ENCODE measurements at regions not wholly inside any gene's neighbourhood (a gene's known extent, or its start where the extent isn't known, plus 50 kb on each side); places are given as distances from the start of the nearest gene placed in this dataset.

- H3K4ac ChIP-seq (ENCODE audit: low read depth, low read length) = no peak overlapping the region
- H2BK15ac ChIP-seq (ENCODE audit: low read depth, low read length) = no peak overlapping the region
- peaks cover 0 to 5% of the 10 kb centered on the region in 2 experiments; a peak in 2 of 5 replicates for H3K9me3 Mint-ChIP-seq
- H3K9ac ChIP-seq (ENCODE audit: extremely low read depth, insufficient read length, low read length) = no peak overlapping the region
- no peak overlapping the region for H4K91ac ChIP-seq (ENCODE audit: insufficient read length, low read depth, low read length)
- H2AFZ ChIP-seq (ENCODE audit: low read length) = no peak overlapping the region
- no peak overlapping the region for H3K27ac ChIP-seq (ENCODE audit: insufficient read length, low read depth, low read length)
- H3K23ac ChIP-seq (ENCODE audit: insufficient read length, low read depth, low read length) = no peak overlapping the region
- H4K20me1 ChIP-seq (ENCODE audit: control insufficient read depth, insufficient read depth, insufficient read length) = no peaks in the 10 kb centered on the region
- no peak overlapping the region for H3K56ac ChIP-seq (ENCODE audit: insufficient read length, low read depth, low read length)
- H2BK12ac ChIP-seq (ENCODE audit: insufficient read length, low read depth, low read length) = no peak overlapping the region
- H3K36me3 Mint-ChIP-seq (ENCODE audit: insufficient read depth in 1 of 3, low read depth in 3 of 3) = no peaks in the 10 kb centered on the region; a peak in 4 of 7 replicates
- H3K27me3 ChIP-seq (ENCODE audit: insufficient read depth, low read length) = no peaks in the 10 kb centered on the region
- H2AK5ac ChIP-seq (ENCODE audit: insufficient read length, low read length) = no peak overlapping the region
- no CpG with 5 or more reads among the region's 3 CpGs for WGBS (ENCODE audit: extremely low coverage, insufficient read length, low lambda C conversion rate)
- H2BK120ac ChIP-seq (ENCODE audit: low read depth, low read length, poor library complexity, severe bottlenecking) = no peak overlapping the region
- no peak overlapping the region for H3K27ac Mint-ChIP-seq
- H3K23me2 ChIP-seq (ENCODE audit: insufficient read length, low read depth, low read length, poor library complexity, severe bottlenecking) = no peaks in the 10 kb centered on the region
- H3K9me3 ChIP-seq (ENCODE audit: control insufficient read depth, low read depth, low read length) = no peaks in the 10 kb centered on the region
- no peaks in the 10 kb centered on the region for H3K79me2 ChIP-seq (ENCODE audit: insufficient read depth, low read length)
- no peak overlapping the region for H3K4me2 ChIP-seq (ENCODE audit: insufficient read depth, insufficient read length, low read length)
- H4K5ac ChIP-seq (ENCODE audit: insufficient read length, low read depth, low read length) = no peak overlapping the region
- DNase-seq = no peak
- TF ChIP-seq, protein P1, sequence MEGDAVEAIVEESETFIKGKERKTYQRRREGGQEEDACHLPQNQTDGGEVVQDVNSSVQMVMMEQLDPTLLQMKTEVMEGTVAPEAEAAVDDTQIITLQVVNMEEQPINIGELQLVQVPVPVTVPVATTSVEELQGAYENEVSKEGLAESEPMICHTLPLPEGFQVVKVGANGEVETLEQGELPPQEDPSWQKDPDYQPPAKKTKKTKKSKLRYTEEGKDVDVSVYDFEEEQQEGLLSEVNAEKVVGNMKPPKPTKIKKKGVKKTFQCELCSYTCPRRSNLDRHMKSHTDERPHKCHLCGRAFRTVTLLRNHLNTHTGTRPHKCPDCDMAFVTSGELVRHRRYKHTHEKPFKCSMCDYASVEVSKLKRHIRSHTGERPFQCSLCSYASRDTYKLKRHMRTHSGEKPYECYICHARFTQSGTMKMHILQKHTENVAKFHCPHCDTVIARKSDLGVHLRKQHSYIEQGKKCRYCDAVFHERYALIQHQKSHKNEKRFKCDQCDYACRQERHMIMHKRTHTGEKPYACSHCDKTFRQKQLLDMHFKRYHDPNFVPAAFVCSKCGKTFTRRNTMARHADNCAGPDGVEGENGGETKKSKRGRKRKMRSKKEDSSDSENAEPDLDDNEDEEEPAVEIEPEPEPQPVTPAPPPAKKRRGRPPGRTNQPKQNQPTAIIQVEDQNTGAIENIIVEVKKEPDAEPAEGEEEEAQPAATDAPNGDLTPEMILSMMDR (conservative IDR thresholded peaks at IDR 0.05) = no peak
- no peak overlapping the region for H4K8ac ChIP-seq (replicated peaks; ENCODE audit: insufficient read length, low read depth, low read length)
- no peaks in the 10 kb centered on the region for H3K79me1 ChIP-seq (ENCODE audit: insufficient read depth, low read depth, low read length, poor library complexity, severe bottlenecking)
- H3K4me1 Mint-ChIP-seq = peaks cover 18% of the 10 kb centered on the region in 2 experiments
- peaks cover 7% of the 10 kb centered on the region; the same call in 1 of the 2 replicates for H3K4me1 ChIP-seq (ENCODE audit: insufficient read depth, low read length)
- H3K14ac ChIP-seq (ENCODE audit: insufficient read depth, low read length) = no peak overlapping the region
- H2BK5ac ChIP-seq (ENCODE audit: insufficient read length, low read length) = no peak overlapping the region
- no peak overlapping the region for H2BK20ac ChIP-seq (ENCODE audit: low read depth, low read length, poor library complexity, severe bottlenecking)
- no peaks in the 10 kb centered on the region for H3K27me3 Mint-ChIP-seq (ENCODE audit: low read depth)
- H3K4me3 Mint-ChIP-seq = no peak overlapping the region
- no peak overlapping the region for H3K18ac ChIP-seq (ENCODE audit: insufficient read length, low read depth, low read length)
- no peak overlapping the region for H3T11ph ChIP-seq (ENCODE audit: low read length)
These were observed 771.1 kb upstream of the ID2 start for GRCh38 chr2:7910752-7911151.

Measured in H9 (cell line).